OCI-LY1 (cell line): ENCODE measurements at regions not wholly inside any gene's neighbourhood (a gene's known extent, or its start where the extent isn't known, plus 50 kb on each side); places are given as distances from the start of the nearest gene placed in this dataset.

Experiments used
- CTCF ChIP-seq: fragments of 200-600 bp; sonication (generic), shearing (Covaris generic); IDR thresholded peaks from 2 replicates; pipeline ENCODE4 v1.5.1; 2017; ENCODE audit warnings: mild to moderate bottlenecking, antibody characterized with exemption, low read length, moderate library complexity, mixed read lengths
- EZH2 ChIP-seq: fragments of 200-600 bp; sonication (generic), shearing (Covaris generic); IDR thresholded peaks from 2 replicates; pipeline ENCODE4 v1.8.0; 2017; ENCODE audit warnings: borderline replicate concordance, mixed run types, mild to moderate bottlenecking, antibody characterized with exemption, low read length, moderate library complexity, mixed read lengths

GRCh38 chr11:70637186-70637800 is 239.0 kb downstream of the CTTN start:
- TF ChIP-seq CTCF (no peak), EZH2 (no peak)
